GM23338 (cell line): ENCODE measurements at regions not wholly inside any gene's neighbourhood (a gene's known extent, or its start where the extent isn't known, plus 50 kb on each side); places are given as distances from the start of the nearest gene placed in this dataset.
A peak's percentile ranks its signal among the peaks of the same experiment; 100 is the strongest.

ENCODE experiments used
- ATAC-seq: fragments of 200-7000 bp; cut with Tn5 transposase; 3 replicates; pipeline ENCODE4 v1.9.1; 2020
- DNase-seq: peaks from one replicate; pipeline ENCODE4 v3.0.0-alpha.2; 2015; ENCODE audit warnings: low spot score
- H2AFZ ChIP-seq: fragments of 200-600 bp; sonication (generic); 2 replicates; pipeline ENCODE4 v1.8.0; 2016; ENCODE audit warnings: antibody characterized with exemption, mild to moderate bottlenecking, moderate library complexity
- H3F3A ChIP-seq: fragments of 200-600 bp; sonication (generic); replicated peaks from 2 replicates; pipeline ENCODE4 v1.8.0; 2017; ENCODE audit warnings: antibody characterized with exemption, mixed run types, low read depth
- H3K27ac ChIP-seq: fragments of 200-600 bp; sonication (generic); 2 replicates; pipeline ENCODE4 v1.6.1; 2016; ENCODE audit warnings: low read depth
- H3K27me3 ChIP-seq: fragments of 200-600 bp; sonication (generic); 2 replicates; pipeline ENCODE4 v1.8.0; 2016; ENCODE audit warnings: mild to moderate bottlenecking, mixed run types, moderate library complexity; ENCODE audit not compliant: insufficient read depth
- H3K36me3 ChIP-seq: fragments of 200-600 bp; sonication (generic); 2 replicates; pipeline ENCODE4 v1.8.0; 2016; ENCODE audit warnings: mild to moderate bottlenecking; ENCODE audit not compliant: insufficient read depth
- H3K4me1 ChIP-seq: fragments of 200-600 bp; sonication (generic); 2 replicates; pipeline ENCODE4 v1.8.0; 2016; ENCODE audit warnings: mild to moderate bottlenecking, moderate library complexity; ENCODE audit not compliant: insufficient read depth
- H3K4me2 ChIP-seq: fragments of 200-600 bp; sonication (generic); 2 replicates; pipeline ENCODE4 v1.7.1; 2017; ENCODE audit warnings: mixed run types
- H3K4me3 ChIP-seq: fragments of 200-600 bp; sonication (generic); 2 replicates; pipeline ENCODE4 v1.6.1; 2016; ENCODE audit warnings: mixed run types
- H3K79me2 ChIP-seq: fragments of 200-600 bp; sonication (generic); replicated peaks from 2 replicates; pipeline ENCODE4 v1.8.0; 2017; ENCODE audit warnings: mild to moderate bottlenecking; ENCODE audit not compliant: insufficient read depth
- H3K9me2 ChIP-seq: fragments of 200-600 bp; sonication (generic); 2 replicates; pipeline ENCODE4 v1.8.0; 2017; ENCODE audit not compliant: insufficient read depth
- H4K20me1 ChIP-seq: fragments of 200-600 bp; sonication (generic); replicated peaks from 2 replicates; pipeline ENCODE4 v1.8.0; 2017; ENCODE audit warnings: mild to moderate bottlenecking; ENCODE audit not compliant: insufficient read depth
- H3K27ac Mint-ChIP-seq: 2 replicates; pipeline ENCODE4 v1.8.0; 2020; ENCODE audit warnings: inconsistent platforms, mild to moderate bottlenecking, moderate library complexity, mixed read lengths
- H3K27me3 Mint-ChIP-seq: 3 replicates; pipeline ENCODE4 v1.8.0; 2022; ENCODE audit warnings: low read depth, mild to moderate bottlenecking, moderate library complexity, mixed read lengths, inconsistent platforms; ENCODE audit not compliant: insufficient read depth, poor library complexity
- H3K36me3 Mint-ChIP-seq: 3 replicates; pipeline ENCODE4 v1.8.0; 2021; ENCODE audit warnings: low read depth, mild to moderate bottlenecking, inconsistent platforms, moderate library complexity, mixed read lengths
- H3K4me1 Mint-ChIP-seq: 3 replicates; pipeline ENCODE4 v1.8.0; 2020; ENCODE audit warnings: mild to moderate bottlenecking, inconsistent platforms, mixed read lengths
- H3K4me3 Mint-ChIP-seq: 3 replicates; pipeline ENCODE4 v1.8.0; 2021; ENCODE audit warnings: moderate library complexity, mild to moderate bottlenecking, inconsistent platforms, mixed read lengths
- H3K9me3 Mint-ChIP-seq: 3 replicates; pipeline ENCODE4 v1.8.0; 2020; ENCODE audit warnings: moderate library complexity, mild to moderate bottlenecking, inconsistent platforms, mixed read lengths
- CREB1 ChIP-seq: fragments of 250-450 bp; sonication (Bioruptor Pico); IDR thresholded peaks from 2 replicates; pipeline ENCODE4 v1.5.0; 2020; ENCODE audit warnings: low read depth, mild to moderate bottlenecking, moderate library complexity
- EZH2 ChIP-seq: fragments of 200-600 bp; sonication (generic); IDR thresholded peaks from one replicate; pipeline ENCODE4 v1.8.0; 2017; ENCODE audit warnings: antibody characterized with exemption, mild to moderate bottlenecking, low read depth; ENCODE audit not compliant: unreplicated experiment
- EZH2phosphoT487 ChIP-seq: fragments of 200-600 bp; sonication (generic); IDR thresholded peaks from one replicate; pipeline ENCODE4 v1.8.1; 2018; ENCODE audit warnings: antibody characterized with exemption; ENCODE audit not compliant: unreplicated experiment
- JUNB ChIP-seq: IDR thresholded peaks from one replicate; pipeline ENCODE4 v1.6.1; 2016; ENCODE audit warnings: antibody characterized with exemption; ENCODE audit not compliant: unreplicated experiment
- NANOG ChIP-seq: IDR thresholded peaks from 2 replicates; pipeline ENCODE4 v1.6.1; 2016; ENCODE audit warnings: antibody characterized with exemption, borderline replicate concordance
- POLR2AphosphoS5 ChIP-seq: IDR thresholded peaks from 2 replicates; pipeline ENCODE4 v1.6.1; 2016; ENCODE audit warnings: antibody characterized with exemption, low read depth
- STAT1 ChIP-seq: IDR thresholded peaks from one replicate; pipeline ENCODE4 v1.6.1; 2016; ENCODE audit warnings: antibody characterized with exemption; ENCODE audit not compliant: unreplicated experiment
- ZNF114 ChIP-seq: fragments of 250-450 bp; sonication (Bioruptor Pico); IDR thresholded peaks from 2 replicates; pipeline ENCODE4 v1.5.0; 2020; ENCODE audit warnings: mild to moderate bottlenecking, moderate library complexity
- ZNF331 ChIP-seq: fragments of 250-450 bp; sonication (Bioruptor Pico); IDR thresholded peaks from 2 replicates; pipeline ENCODE4 v1.5.0; 2020; ENCODE audit warnings: low read depth, mild to moderate bottlenecking, moderate library complexity
- TF ChIP-seq, protein P1 (sequence below): fragments of 250-450 bp; sonication (Bioruptor Pico); IDR thresholded peaks from 2 replicates; pipeline ENCODE4 v1.5.0; 2020; ENCODE audit warnings: mild to moderate bottlenecking, moderate library complexity
- TF ChIP-seq, protein P2 (sequence below): IDR thresholded peaks from one replicate; pipeline ENCODE4 v1.6.1; 2018; ENCODE audit warnings: antibody characterized with exemption; ENCODE audit not compliant: unreplicated experiment
- TF ChIP-seq, protein P3 (sequence below), 2 experiments: fragments of 200-600 bp in 1 of 2; sonication (generic) in 1 of 2; conservative IDR thresholded peaks; 2 replicates each; pipeline versions ENCODE4 v1.5.1 to v1.6.1; 2016 to 2017; ENCODE audit warnings: antibody characterized with exemption in 2 of 2, low read depth in 2 of 2, mild to moderate bottlenecking in 2 of 2, moderate library complexity in 1 of 2
- TF ChIP-seq, protein P4 (sequence below): IDR thresholded peaks from 2 replicates; pipeline ENCODE4 v1.6.1; 2016; ENCODE audit warnings: antibody characterized with exemption

DNA sequence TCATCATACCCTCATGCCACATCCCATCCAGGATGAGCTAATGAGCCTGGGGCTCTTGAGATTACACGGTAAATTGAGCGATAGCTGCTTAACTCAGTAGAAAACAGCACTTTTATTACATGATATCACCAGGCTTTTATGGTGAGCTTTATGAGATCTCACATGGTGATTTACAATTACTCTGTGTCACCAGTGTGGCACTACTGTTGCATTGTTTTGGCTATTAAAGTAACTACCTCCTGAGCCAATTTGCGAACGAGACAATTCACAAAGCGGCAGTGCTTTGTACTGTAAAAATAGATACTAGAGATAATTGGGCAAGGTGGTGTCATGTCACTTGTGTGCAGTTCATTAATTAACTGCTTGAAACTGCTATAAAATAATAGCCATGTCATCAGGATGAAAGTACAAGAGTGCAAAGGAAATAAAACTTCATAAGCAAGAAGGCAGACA lies 767.7 kb upstream of the ADGRL2 start:
- Histone ChIP-seq H2AFZ (peak overlapping the region; percentile 39; the same call in 1 of the 2 replicates), H3K79me2 (no peaks in the 10 kb centered on the region), H3K4me2 (no peak overlapping the region), H3K4me1 (no peaks in the 10 kb centered on the region), H4K20me1 (no peaks in the 10 kb centered on the region), H3K27me3 (no peaks in the 10 kb centered on the region), H3F3A (no peaks in the 10 kb centered on the region), H3K9me2 (peaks cover 14% of the 10 kb centered on the region), H3K36me3 (no peaks in the 10 kb centered on the region), H3K27ac (no peak overlapping the region), H3K4me3 (no peak overlapping the region)
- Mint-ChIP-seq H3K36me3 (peaks cover 6% of the 10 kb centered on the region), H3K27me3 (peaks cover 2% of the 10 kb centered on the region), H3K9me3 (peaks cover 3% of the 10 kb centered on the region), H3K4me3 (no peak overlapping the region), H3K4me1 (no peaks in the 10 kb centered on the region), H3K27ac (no peak overlapping the region)
- no peak for TF ChIP-seq ZNF331 (CRISPR knock-in tag)
- TF ChIP-seq, protein P1, sequence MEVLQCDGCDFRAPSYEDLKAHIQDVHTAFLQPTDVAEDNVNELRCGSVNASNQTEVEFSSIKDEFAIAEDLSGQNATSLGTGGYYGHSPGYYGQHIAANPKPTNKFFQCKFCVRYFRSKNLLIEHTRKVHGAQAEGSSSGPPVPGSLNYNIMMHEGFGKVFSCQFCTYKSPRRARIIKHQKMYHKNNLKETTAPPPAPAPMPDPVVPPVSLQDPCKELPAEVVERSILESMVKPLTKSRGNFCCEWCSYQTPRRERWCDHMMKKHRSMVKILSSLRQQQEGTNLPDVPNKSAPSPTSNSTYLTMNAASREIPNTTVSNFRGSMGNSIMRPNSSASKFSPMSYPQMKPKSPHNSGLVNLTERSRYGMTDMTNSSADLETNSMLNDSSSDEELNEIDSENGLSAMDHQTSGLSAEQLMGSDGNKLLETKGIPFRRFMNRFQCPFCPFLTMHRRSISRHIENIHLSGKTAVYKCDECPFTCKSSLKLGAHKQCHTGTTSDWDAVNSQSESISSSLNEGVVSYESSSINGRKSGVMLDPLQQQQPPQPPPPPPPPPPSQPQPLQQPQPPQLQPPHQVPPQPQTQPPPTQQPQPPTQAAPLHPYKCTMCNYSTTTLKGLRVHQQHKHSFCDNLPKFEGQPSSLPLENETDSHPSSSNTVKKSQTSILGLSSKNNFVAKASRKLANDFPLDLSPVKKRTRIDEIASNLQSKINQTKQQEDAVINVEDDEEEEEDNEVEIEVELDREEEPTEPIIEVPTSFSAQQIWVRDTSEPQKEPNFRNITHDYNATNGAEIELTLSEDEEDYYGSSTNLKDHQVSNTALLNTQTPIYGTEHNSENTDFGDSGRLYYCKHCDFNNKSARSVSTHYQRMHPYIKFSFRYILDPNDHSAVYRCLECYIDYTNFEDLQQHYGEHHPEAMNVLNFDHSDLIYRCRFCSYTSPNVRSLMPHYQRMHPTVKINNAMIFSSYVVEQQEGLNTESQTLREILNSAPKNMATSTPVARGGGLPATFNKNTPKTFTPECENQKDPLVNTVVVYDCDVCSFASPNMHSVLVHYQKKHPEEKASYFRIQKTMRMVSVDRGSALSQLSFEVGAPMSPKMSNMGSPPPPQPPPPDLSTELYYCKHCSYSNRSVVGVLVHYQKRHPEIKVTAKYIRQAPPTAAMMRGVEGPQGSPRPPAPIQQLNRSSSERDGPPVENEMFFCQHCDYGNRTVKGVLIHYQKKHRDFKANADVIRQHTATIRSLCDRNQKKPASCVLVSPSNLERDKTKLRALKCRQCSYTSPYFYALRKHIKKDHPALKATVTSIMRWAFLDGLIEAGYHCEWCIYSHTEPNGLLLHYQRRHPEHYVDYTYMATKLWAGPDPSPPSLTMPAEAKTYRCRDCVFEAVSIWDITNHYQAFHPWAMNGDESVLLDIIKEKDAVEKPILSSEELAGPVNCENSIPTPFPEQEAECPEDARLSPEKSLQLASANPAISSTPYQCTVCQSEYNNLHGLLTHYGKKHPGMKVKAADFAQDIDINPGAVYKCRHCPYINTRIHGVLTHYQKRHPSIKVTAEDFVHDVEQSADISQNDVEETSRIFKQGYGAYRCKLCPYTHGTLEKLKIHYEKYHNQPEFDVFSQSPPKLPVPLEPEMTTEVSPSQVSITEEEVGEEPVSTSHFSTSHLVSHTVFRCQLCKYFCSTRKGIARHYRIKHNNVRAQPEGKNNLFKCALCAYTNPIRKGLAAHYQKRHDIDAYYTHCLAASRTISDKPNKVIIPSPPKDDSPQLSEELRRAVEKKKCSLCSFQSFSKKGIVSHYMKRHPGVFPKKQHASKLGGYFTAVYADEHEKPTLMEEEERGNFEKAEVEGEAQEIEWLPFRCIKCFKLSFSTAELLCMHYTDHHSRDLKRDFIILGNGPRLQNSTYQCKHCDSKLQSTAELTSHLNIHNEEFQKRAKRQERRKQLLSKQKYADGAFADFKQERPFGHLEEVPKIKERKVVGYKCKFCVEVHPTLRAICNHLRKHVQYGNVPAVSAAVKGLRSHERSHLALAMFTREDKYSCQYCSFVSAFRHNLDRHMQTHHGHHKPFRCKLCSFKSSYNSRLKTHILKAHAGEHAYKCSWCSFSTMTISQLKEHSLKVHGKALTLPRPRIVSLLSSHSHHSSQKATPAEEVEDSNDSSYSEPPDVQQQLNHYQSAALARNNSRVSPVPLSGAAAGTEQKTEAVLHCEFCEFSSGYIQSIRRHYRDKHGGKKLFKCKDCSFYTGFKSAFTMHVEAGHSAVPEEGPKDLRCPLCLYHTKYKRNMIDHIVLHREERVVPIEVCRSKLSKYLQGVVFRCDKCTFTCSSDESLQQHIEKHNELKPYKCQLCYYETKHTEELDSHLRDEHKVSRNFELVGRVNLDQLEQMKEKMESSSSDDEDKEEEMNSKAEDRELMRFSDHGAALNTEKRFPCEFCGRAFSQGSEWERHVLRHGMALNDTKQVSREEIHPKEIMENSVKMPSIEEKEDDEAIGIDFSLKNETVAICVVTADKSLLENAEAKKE (CRISPR knock-in tag) = no peak
- no peak for TF ChIP-seq POLR2AphosphoS5
- no peak for TF ChIP-seq EZH2phosphoT487
- no peak for TF ChIP-seq ZNF114
- TF ChIP-seq, protein P2, sequence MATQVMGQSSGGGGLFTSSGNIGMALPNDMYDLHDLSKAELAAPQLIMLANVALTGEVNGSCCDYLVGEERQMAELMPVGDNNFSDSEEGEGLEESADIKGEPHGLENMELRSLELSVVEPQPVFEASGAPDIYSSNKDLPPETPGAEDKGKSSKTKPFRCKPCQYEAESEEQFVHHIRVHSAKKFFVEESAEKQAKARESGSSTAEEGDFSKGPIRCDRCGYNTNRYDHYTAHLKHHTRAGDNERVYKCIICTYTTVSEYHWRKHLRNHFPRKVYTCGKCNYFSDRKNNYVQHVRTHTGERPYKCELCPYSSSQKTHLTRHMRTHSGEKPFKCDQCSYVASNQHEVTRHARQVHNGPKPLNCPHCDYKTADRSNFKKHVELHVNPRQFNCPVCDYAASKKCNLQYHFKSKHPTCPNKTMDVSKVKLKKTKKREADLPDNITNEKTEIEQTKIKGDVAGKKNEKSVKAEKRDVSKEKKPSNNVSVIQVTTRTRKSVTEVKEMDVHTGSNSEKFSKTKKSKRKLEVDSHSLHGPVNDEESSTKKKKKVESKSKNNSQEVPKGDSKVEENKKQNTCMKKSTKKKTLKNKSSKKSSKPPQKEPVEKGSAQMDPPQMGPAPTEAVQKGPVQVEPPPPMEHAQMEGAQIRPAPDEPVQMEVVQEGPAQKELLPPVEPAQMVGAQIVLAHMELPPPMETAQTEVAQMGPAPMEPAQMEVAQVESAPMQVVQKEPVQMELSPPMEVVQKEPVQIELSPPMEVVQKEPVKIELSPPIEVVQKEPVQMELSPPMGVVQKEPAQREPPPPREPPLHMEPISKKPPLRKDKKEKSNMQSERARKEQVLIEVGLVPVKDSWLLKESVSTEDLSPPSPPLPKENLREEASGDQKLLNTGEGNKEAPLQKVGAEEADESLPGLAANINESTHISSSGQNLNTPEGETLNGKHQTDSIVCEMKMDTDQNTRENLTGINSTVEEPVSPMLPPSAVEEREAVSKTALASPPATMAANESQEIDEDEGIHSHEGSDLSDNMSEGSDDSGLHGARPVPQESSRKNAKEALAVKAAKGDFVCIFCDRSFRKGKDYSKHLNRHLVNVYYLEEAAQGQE = no peak
- no peak for TF ChIP-seq EZH2
- TF ChIP-seq NANOG = no peak
- TF ChIP-seq, protein P3, sequence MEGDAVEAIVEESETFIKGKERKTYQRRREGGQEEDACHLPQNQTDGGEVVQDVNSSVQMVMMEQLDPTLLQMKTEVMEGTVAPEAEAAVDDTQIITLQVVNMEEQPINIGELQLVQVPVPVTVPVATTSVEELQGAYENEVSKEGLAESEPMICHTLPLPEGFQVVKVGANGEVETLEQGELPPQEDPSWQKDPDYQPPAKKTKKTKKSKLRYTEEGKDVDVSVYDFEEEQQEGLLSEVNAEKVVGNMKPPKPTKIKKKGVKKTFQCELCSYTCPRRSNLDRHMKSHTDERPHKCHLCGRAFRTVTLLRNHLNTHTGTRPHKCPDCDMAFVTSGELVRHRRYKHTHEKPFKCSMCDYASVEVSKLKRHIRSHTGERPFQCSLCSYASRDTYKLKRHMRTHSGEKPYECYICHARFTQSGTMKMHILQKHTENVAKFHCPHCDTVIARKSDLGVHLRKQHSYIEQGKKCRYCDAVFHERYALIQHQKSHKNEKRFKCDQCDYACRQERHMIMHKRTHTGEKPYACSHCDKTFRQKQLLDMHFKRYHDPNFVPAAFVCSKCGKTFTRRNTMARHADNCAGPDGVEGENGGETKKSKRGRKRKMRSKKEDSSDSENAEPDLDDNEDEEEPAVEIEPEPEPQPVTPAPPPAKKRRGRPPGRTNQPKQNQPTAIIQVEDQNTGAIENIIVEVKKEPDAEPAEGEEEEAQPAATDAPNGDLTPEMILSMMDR (conservative IDR thresholded peaks at IDR 0.05; ENCODE audit: low read depth in 2 of 2) = no peak
- TF ChIP-seq STAT1 = no peak
- no peak for TF ChIP-seq CREB1 (CRISPR knock-in tag)
- TF ChIP-seq JUNB = no peak
- TF ChIP-seq, protein P4, sequence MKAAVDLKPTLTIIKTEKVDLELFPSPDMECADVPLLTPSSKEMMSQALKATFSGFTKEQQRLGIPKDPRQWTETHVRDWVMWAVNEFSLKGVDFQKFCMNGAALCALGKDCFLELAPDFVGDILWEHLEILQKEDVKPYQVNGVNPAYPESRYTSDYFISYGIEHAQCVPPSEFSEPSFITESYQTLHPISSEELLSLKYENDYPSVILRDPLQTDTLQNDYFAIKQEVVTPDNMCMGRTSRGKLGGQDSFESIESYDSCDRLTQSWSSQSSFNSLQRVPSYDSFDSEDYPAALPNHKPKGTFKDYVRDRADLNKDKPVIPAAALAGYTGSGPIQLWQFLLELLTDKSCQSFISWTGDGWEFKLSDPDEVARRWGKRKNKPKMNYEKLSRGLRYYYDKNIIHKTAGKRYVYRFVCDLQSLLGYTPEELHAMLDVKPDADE = no peak
- ATAC-seq (no peak), DNase-seq (no peak)
